Liver (tissue), 8 donors: ENCODE measurements at regions not wholly inside any gene's neighbourhood (a gene's known extent, or its start where the extent isn't known, plus 50 kb on each side); places are given as distances from the start of the nearest gene placed in this dataset.

ENCODE experiments used
- DNase-seq: peaks from one replicate; pipeline ENCODE4 v3.0.0-alpha.2; 2017; ENCODE audit warnings: low spot score
- H3K27ac ChIP-seq, 2 donors: one replicate each; pipeline ENCODE4 v1.7.0; 2013; ENCODE audit warnings: inconsistent platforms in 2 of 2, low read length in 2 of 2, control low read depth in 1 of 2, low read depth in 1 of 2, mild to moderate bottlenecking in 1 of 2
- H3K27me3 ChIP-seq, 4 donors: one replicate each; pipeline versions ENCODE4 v1.6.1 to v1.7.0; 2013; ENCODE audit warnings: low read length in 3 of 4, inconsistent platforms in 1 of 4, mild to moderate bottlenecking in 1 of 4, moderate library complexity in 1 of 4; ENCODE audit not compliant: control insufficient read depth in 4 of 4, insufficient read depth in 4 of 4
- H3K36me3 ChIP-seq, 4 donors: one replicate each; pipeline versions ENCODE4 v1.6.1 to v1.7.0; 2013; ENCODE audit warnings: low read length in 3 of 4, mild to moderate bottlenecking in 3 of 4, low read depth in 1 of 4, moderate library complexity in 1 of 4; ENCODE audit not compliant: control insufficient read depth in 4 of 4, insufficient read depth in 3 of 4
- H3K4me1 ChIP-seq, 4 donors: one replicate each; pipeline versions ENCODE4 v1.6.1 to v1.7.0; 2013; ENCODE audit warnings: low read length in 3 of 4, mild to moderate bottlenecking in 3 of 4, moderate library complexity in 1 of 4; ENCODE audit not compliant: control insufficient read depth in 4 of 4, insufficient read depth in 4 of 4
- H3K4me3 ChIP-seq, 3 donors: one replicate each; pipeline versions ENCODE4 v1.6.1 to v1.7.0; 2013; ENCODE audit warnings: low read length in 3 of 3, control low read depth in 1 of 3, low read depth in 1 of 3, mild to moderate bottlenecking in 1 of 3
- H3K9ac ChIP-seq, 2 donors: one replicate each; pipeline ENCODE4 v1.7.0; 2013; ENCODE audit warnings: low read length in 2 of 2, mild to moderate bottlenecking in 2 of 2, moderate library complexity in 2 of 2, control low read depth in 1 of 2, low read depth in 1 of 2
- H3K9me3 ChIP-seq, 4 donors: one replicate each; pipeline versions ENCODE4 v1.6.1 to v1.7.0; 2013; ENCODE audit warnings: low read length in 3 of 4; ENCODE audit not compliant: control insufficient read depth in 4 of 4
- ATF3 ChIP-seq: IDR thresholded peaks from 2 replicates; pipeline ENCODE4 v1.6.1; 2016; ENCODE audit warnings: antibody characterized with exemption
- CTCF ChIP-seq: fragments of 150-350 bp; IDR thresholded peaks from 2 replicates; pipeline ENCODE4 v1.5.1; 2017; ENCODE audit warnings: improper control_type of control experiment, low read depth, low read length; ENCODE audit not compliant: missing input control
- EGR1 ChIP-seq, 2 donors: IDR thresholded peaks; 2 replicates each; pipeline ENCODE4 v1.6.1; 2016 to 2018; ENCODE audit warnings: antibody characterized with exemption in 2 of 2, low read depth in 2 of 2
- FOXA1 ChIP-seq: IDR thresholded peaks from 2 replicates; pipeline ENCODE4 v1.6.1; 2016; ENCODE audit warnings: antibody characterized with exemption
- FOXA2 ChIP-seq: IDR thresholded peaks from 2 replicates; pipeline ENCODE4 v1.6.1; 2016; ENCODE audit warnings: antibody characterized with exemption
- GABPA ChIP-seq, 2 donors: IDR thresholded peaks in 1 of 2; conservative IDR thresholded peaks in 1 of 2; 2 replicates each; pipeline ENCODE4 v1.6.1; 2016; ENCODE audit warnings: antibody characterized with exemption in 2 of 2, mild to moderate bottlenecking in 1 of 2, moderate library complexity in 1 of 2
- HNF4A ChIP-seq, 2 donors: conservative IDR thresholded peaks; 2 replicates each; pipeline ENCODE4 v1.6.1; 2016; ENCODE audit warnings: antibody characterized with exemption in 2 of 2, mild to moderate bottlenecking in 2 of 2
- HNF4G ChIP-seq: IDR thresholded peaks from 2 replicates; pipeline ENCODE4 v1.6.1; 2016; ENCODE audit warnings: antibody characterized with exemption
- MAX ChIP-seq: IDR thresholded peaks from 2 replicates; pipeline ENCODE4 v1.6.1; 2016; ENCODE audit warnings: antibody characterized with exemption
- NR2F2 ChIP-seq: IDR thresholded peaks from 2 replicates; pipeline ENCODE4 v1.6.1; 2016; ENCODE audit warnings: antibody characterized with exemption
- RAD21 ChIP-seq, 2 donors: IDR thresholded peaks; 2 replicates each; pipeline ENCODE4 v1.6.1; 2016; ENCODE audit warnings: antibody characterized with exemption in 2 of 2, mild to moderate bottlenecking in 2 of 2
- REST ChIP-seq: IDR thresholded peaks from 2 replicates; pipeline ENCODE4 v1.6.1; 2016; ENCODE audit warnings: antibody characterized with exemption, mild to moderate bottlenecking
- RXRA ChIP-seq, 2 donors: IDR thresholded peaks; 2 replicates each; pipeline ENCODE4 v1.6.1; 2017 to 2018; ENCODE audit warnings: antibody characterized with exemption in 2 of 2, mild to moderate bottlenecking in 1 of 2
- SP1 ChIP-seq: IDR thresholded peaks from 2 replicates; pipeline ENCODE4 v1.6.1; 2018; ENCODE audit warnings: antibody characterized with exemption, mild to moderate bottlenecking
- TAF1 ChIP-seq: conservative IDR thresholded peaks from 2 replicates; pipeline ENCODE4 v1.6.1; 2016; ENCODE audit warnings: antibody characterized with exemption, mild to moderate bottlenecking
- YY1 ChIP-seq: IDR thresholded peaks from 2 replicates; pipeline ENCODE4 v1.6.1; 2016; ENCODE audit warnings: antibody characterized with exemption, mild to moderate bottlenecking
- ZBTB33 ChIP-seq: IDR thresholded peaks from 2 replicates; pipeline ENCODE4 v1.6.1; 2016; ENCODE audit warnings: antibody characterized with exemption
- WGBS: extraction: QIAGEN DNeasy Blood & Tissue Kit; methylation state at CpG from one replicate; pipeline ENCODE4 v1.1.7; 2013; 5-methylcytosine and 5-hydroxymethylcytosine counted together
- donor health status: healthy.
- donor health status: healthy.
- donor health status: healthy.
- donor health status: healthy.
- donor health status: healthy.

GRCh38 chr12:74957231-74957630, 252.4 kb downstream of the KCNC2 start:
- H3K36me3 ChIP-seq, result no peaks in the 10 kb centered on the region
- DNase-seq, result no peak
- peaks cover 0 to 2% (median 0%) of the 10 kb centered on the region in 4 donors for H3K9me3 ChIP-seq
- H3K27ac ChIP-seq, result no peak overlapping the region
- H3K27me3 ChIP-seq, result no peaks in the 10 kb centered on the region
- no peak for TF ChIP-seq NR2F2
- no peak for TF ChIP-seq GABPA (IDR thresholded peaks at IDR 0.05 in 1 of 2, conservative IDR thresholded peaks at IDR 0.05 in 1 of 2)
- no peak for TF ChIP-seq HNF4A (conservative IDR thresholded peaks at IDR 0.05)
- no peak for TF ChIP-seq REST
- no peak for TF ChIP-seq EGR1 (IDR thresholded peaks at IDR 0.05; ENCODE audit: low read depth in 2 of 2)
- TF ChIP-seq RXRA (IDR thresholded peaks at IDR 0.05), result no peak
- no peak for TF ChIP-seq HNF4G
- H3K4me3 ChIP-seq, result no peak overlapping the region
- peaks cover 0 to 5% (median 1%) of the 10 kb centered on the region in 4 donors for H3K4me1 ChIP-seq
- no peak overlapping the region for H3K9ac ChIP-seq
- 94% methylated on average over 3 of the region's 3 CpGs for WGBS

- H3K4me1 ChIP-seq, result peaks cover 0 to 9% (median 3%) of the 10 kb centered on the region in 4 donors
- no peaks in the 10 kb centered on the region for H3K27me3 ChIP-seq
- no peak overlapping the region for H3K9ac ChIP-seq
- H3K9me3 ChIP-seq, result peaks cover 0 to 2% (median 0%) of the 10 kb centered on the region in 4 donors
- H3K4me3 ChIP-seq, result no peak overlapping the region
- no peak overlapping the region for H3K27ac ChIP-seq
- TF ChIP-seq RXRA (IDR thresholded peaks at IDR 0.05) (no peak), ZBTB33 (no peak), TAF1 (no peak), GABPA (IDR thresholded peaks at IDR 0.05 in 1 of 2, conservative IDR thresholded peaks at IDR 0.05 in 1 of 2) (no peak), SP1 (no peak), NR2F2 (no peak), RAD21 (IDR thresholded peaks at IDR 0.05) (no peak), MAX (no peak), HNF4G (no peak), FOXA2 (no peak), EGR1 (IDR thresholded peaks at IDR 0.05; ENCODE audit: low read depth in 2 of 2) (no peak), YY1 (no peak), HNF4A (conservative IDR thresholded peaks at IDR 0.05) (no peak), FOXA1 (no peak), REST (no peak), ATF3 (no peak), CTCF (no peak)
- H3K36me3 ChIP-seq, result no peaks in the 10 kb centered on the region
- DNase-seq, result no peak
Observed at GRCh38 chr12:74957634-74958033, 252.0 kb downstream of the KCNC2 start.
